ENCODE measurements at regions not wholly inside any gene's neighbourhood (a gene's known extent, or its start where the extent isn't known, plus 50 kb on each side); places are given as distances from the start of the nearest gene placed in this dataset.

GRCh38 chr7:156445997-156446761, 194.4 kb upstream of the RNF32 start:
- TF ChIP-seq CTCF (conservative IDR thresholded peaks at IDR 0.05 in 1 of 2, IDR thresholded peaks at IDR 0.05 in 1 of 2; ENCODE audit: extremely low read depth in 1 of 2, insufficient read depth in 1 of 2, low read depth in 1 of 2, low read length in 2 of 2) (no peak), EZH2 (IDR thresholded peaks at IDR 0.05; ENCODE audit: borderline replicate concordance, low read length) (no peak)

Measured in mammary epithelial cell (primary cell).